ENCODE measurements at regions not wholly inside any gene's neighbourhood (a gene's known extent, or its start where the extent isn't known, plus 50 kb on each side); places are given as distances from the start of the nearest gene placed in this dataset.

DNA sequence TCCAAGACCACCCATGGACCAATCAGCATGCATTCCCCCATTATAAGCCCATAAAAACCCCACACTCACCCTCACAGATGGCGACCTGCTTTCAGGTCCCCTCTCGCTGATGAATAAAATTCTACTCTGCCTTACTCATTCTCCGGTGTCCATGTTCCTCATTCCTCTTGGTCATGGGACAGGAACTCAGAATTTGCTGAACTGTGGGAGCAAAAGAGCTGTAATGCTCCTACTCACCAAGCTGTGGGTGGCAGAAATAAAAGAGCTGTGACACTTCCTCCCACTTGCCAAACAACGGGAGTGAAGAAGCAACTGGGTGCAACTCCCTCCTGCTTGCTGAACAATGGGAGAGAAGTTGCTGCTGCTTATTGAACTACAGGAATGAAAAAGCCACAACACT is 168.5 kb upstream of the PCDH18 start:
- no peaks in the 10 kb centered on the region for H3K27me3 ChIP-seq (ENCODE audit: control insufficient read depth in 1 of 2, insufficient read depth in 2 of 2, low read length in 2 of 2)
- no peak overlapping the region for H3K9ac ChIP-seq (ENCODE audit: low read depth in 1 of 2, low read length in 2 of 2)
- no peak overlapping the region for H3K27ac ChIP-seq (ENCODE audit: low read depth, low read length)
- H3K4me3 ChIP-seq (ENCODE audit: low read depth in 1 of 2, low read length in 2 of 2) = no peak overlapping the region
- H3K4me1 ChIP-seq (ENCODE audit: control insufficient read depth in 1 of 2, insufficient read depth in 2 of 2, low read length in 2 of 2) = no peaks in the 10 kb centered on the region
- no peaks in the 10 kb centered on the region for H3K36me3 ChIP-seq (ENCODE audit: control insufficient read depth in 1 of 2, insufficient read depth in 2 of 2, low read length in 2 of 2)
- peaks cover 4 to 5% of the 10 kb centered on the region in 2 donors for H3K9me3 ChIP-seq (ENCODE audit: control insufficient read depth in 1 of 2, low read length in 2 of 2)

DNA sequence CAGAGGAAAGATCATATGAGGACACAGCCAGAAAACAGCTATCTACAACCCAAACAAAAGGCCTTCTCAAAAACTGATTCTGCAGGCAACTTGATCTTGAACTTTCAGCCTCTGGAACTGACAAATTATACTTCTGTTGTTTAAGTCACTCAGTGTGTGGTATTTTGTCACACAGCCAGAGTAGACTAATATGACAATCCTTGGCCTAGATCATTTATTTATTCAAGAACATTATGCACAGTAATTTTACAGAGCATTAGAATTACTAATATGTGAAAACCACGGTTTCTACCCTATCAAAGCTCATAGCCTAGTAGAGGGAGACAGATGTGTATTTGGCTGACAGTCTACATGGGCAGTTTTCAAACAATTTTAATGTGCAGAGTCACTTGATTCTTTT is 167.8 kb upstream of the PCDH18 start:
- no peak overlapping the region for H3K9ac ChIP-seq (ENCODE audit: low read depth in 1 of 2, low read length in 2 of 2)
- H3K4me1 ChIP-seq (ENCODE audit: control insufficient read depth in 1 of 2, insufficient read depth in 2 of 2, low read length in 2 of 2) = no peaks in the 10 kb centered on the region
- no peaks in the 10 kb centered on the region for H3K36me3 ChIP-seq (ENCODE audit: control insufficient read depth in 1 of 2, insufficient read depth in 2 of 2, low read length in 2 of 2)
- H3K27me3 ChIP-seq (ENCODE audit: control insufficient read depth in 1 of 2, insufficient read depth in 2 of 2, low read length in 2 of 2) = no peaks in the 10 kb centered on the region
- H3K27ac ChIP-seq (ENCODE audit: low read depth, low read length) = no peak overlapping the region
- H3K4me3 ChIP-seq (ENCODE audit: low read depth in 1 of 2, low read length in 2 of 2) = no peak overlapping the region
- peaks cover 4 to 5% of the 10 kb centered on the region in 2 donors for H3K9me3 ChIP-seq (ENCODE audit: control insufficient read depth in 1 of 2, low read length in 2 of 2)

GRCh38 chr4:137694138-137694537 is 161.8 kb upstream of the PCDH18 start:
- H3K27ac ChIP-seq (ENCODE audit: low read depth, low read length) = no peak overlapping the region
- H3K27me3 ChIP-seq (ENCODE audit: control insufficient read depth in 1 of 2, insufficient read depth in 2 of 2, low read length in 2 of 2) = no peaks in the 10 kb centered on the region
- no peaks in the 10 kb centered on the region for H3K9me3 ChIP-seq (ENCODE audit: control insufficient read depth in 1 of 2, low read length in 2 of 2)
- H3K9ac ChIP-seq (ENCODE audit: low read depth in 1 of 2, low read length in 2 of 2) = no peak overlapping the region
- no peak overlapping the region for H3K4me3 ChIP-seq (ENCODE audit: low read depth in 1 of 2, low read length in 2 of 2)
- H3K36me3 ChIP-seq (ENCODE audit: control insufficient read depth in 1 of 2, insufficient read depth in 2 of 2, low read length in 2 of 2) = no peaks in the 10 kb centered on the region
- H3K4me1 ChIP-seq (ENCODE audit: control insufficient read depth in 1 of 2, insufficient read depth in 2 of 2, low read length in 2 of 2) = no peaks in the 10 kb centered on the region

DNA sequence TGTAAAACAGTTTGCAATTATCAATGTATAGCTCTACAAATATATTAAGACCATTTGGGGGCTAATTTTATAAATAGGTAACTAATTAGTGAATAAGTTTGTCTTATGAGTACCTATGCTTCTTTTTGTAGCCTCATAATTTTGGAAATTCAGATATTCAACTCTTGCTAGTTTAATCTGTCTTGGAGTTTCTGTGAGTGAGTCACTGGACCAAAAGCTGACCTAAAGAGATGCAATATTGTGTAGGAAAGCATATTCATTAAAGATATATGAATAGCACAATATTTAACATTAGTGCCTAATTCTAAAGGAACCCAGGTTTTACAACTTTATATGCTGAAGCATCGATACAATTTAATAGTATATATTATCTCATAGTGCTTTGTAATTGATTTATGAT is 161.3 kb upstream of the PCDH18 start:
- Histone ChIP-seq H3K36me3 (ENCODE audit: control insufficient read depth in 1 of 2, insufficient read depth in 2 of 2, low read length in 2 of 2) (no peaks in the 10 kb centered on the region), H3K4me1 (ENCODE audit: control insufficient read depth in 1 of 2, insufficient read depth in 2 of 2, low read length in 2 of 2) (no peaks in the 10 kb centered on the region), H3K9ac (ENCODE audit: low read depth in 1 of 2, low read length in 2 of 2) (no peak overlapping the region), H3K27ac (ENCODE audit: low read depth, low read length) (no peak overlapping the region), H3K4me3 (ENCODE audit: low read depth in 1 of 2, low read length in 2 of 2) (no peak overlapping the region), H3K9me3 (ENCODE audit: control insufficient read depth in 1 of 2, low read length in 2 of 2) (no peaks in the 10 kb centered on the region), H3K27me3 (ENCODE audit: control insufficient read depth in 1 of 2, insufficient read depth in 2 of 2, low read length in 2 of 2) (no peaks in the 10 kb centered on the region)

- Histone ChIP-seq H3K4me3 (ENCODE audit: low read depth in 1 of 2, low read length in 2 of 2) (no peak overlapping the region), H3K36me3 (ENCODE audit: control insufficient read depth in 1 of 2, insufficient read depth in 2 of 2, low read length in 2 of 2) (no peaks in the 10 kb centered on the region), H3K9ac (ENCODE audit: low read depth in 1 of 2, low read length in 2 of 2) (no peak overlapping the region), H3K27me3 (ENCODE audit: control insufficient read depth in 1 of 2, insufficient read depth in 2 of 2, low read length in 2 of 2) (no peaks in the 10 kb centered on the region), H3K27ac (ENCODE audit: low read depth, low read length) (no peak overlapping the region), H3K9me3 (ENCODE audit: control insufficient read depth in 1 of 2, low read length in 2 of 2) (no peaks in the 10 kb centered on the region), H3K4me1 (ENCODE audit: control insufficient read depth in 1 of 2, insufficient read depth in 2 of 2, low read length in 2 of 2) (no peaks in the 10 kb centered on the region)
Observed at GRCh38 chr4:137692205-137692604, 159.9 kb upstream of the PCDH18 start.

DNA sequence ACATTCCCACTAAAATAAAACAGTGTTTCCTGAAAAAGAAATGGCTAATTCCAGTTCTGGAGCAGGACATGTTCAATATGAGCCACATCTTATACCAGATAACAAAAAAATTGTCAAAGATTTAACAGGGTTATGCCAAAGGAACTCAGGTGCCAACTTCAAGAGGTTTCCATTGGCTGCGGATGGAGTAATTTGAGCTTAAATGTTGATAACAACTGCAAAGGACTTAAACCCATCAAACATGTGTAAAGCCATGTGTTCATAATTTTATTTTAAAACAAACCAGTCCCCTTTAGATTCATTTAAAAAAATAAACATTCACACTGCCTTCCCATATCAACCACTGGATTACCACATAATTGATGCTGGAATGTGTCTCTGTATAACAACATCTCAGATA is 156.4 kb upstream of the PCDH18 start:
- Histone ChIP-seq H3K27ac (ENCODE audit: low read depth, low read length) (no peak overlapping the region), H3K4me3 (ENCODE audit: low read depth in 1 of 2, low read length in 2 of 2) (no peak overlapping the region), H3K4me1 (ENCODE audit: control insufficient read depth in 1 of 2, insufficient read depth in 2 of 2, low read length in 2 of 2) (no peaks in the 10 kb centered on the region), H3K36me3 (ENCODE audit: control insufficient read depth in 1 of 2, insufficient read depth in 2 of 2, low read length in 2 of 2) (no peaks in the 10 kb centered on the region), H3K9ac (ENCODE audit: low read depth in 1 of 2, low read length in 2 of 2) (no peak overlapping the region), H3K27me3 (ENCODE audit: control insufficient read depth in 1 of 2, insufficient read depth in 2 of 2, low read length in 2 of 2) (no peaks in the 10 kb centered on the region), H3K9me3 (ENCODE audit: control insufficient read depth in 1 of 2, low read length in 2 of 2) (no peaks in the 10 kb centered on the region)

DNA sequence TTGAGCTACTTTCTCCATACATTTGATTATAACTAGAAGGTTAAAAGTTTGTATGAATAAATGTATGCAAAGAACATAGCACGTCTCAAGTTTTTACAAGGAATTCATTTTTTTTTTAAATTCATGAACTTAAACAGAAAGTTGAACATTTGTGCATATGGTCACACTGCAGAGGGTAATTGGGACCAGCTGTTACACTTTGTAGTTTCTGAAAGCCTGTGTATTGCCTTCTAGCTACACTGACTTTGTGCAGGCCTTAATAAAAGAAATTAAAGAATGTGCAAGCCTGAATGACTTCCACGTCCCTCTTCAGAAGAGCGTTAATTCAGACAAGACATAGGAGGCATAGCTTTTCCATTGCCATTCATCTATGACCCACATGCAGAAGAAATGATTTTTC is 153.1 kb upstream of the PCDH18 start:
- H3K36me3 ChIP-seq (ENCODE audit: control insufficient read depth in 1 of 2, insufficient read depth in 2 of 2, low read length in 2 of 2) = no peaks in the 10 kb centered on the region
- H3K27me3 ChIP-seq (ENCODE audit: control insufficient read depth in 1 of 2, insufficient read depth in 2 of 2, low read length in 2 of 2) = no peaks in the 10 kb centered on the region
- H3K9ac ChIP-seq (ENCODE audit: low read depth in 1 of 2, low read length in 2 of 2) = no peak overlapping the region
- H3K27ac ChIP-seq (ENCODE audit: low read depth, low read length) = no peak overlapping the region
- no peaks in the 10 kb centered on the region for H3K9me3 ChIP-seq (ENCODE audit: control insufficient read depth in 1 of 2, low read length in 2 of 2)
- H3K4me1 ChIP-seq (ENCODE audit: control insufficient read depth in 1 of 2, insufficient read depth in 2 of 2, low read length in 2 of 2) = no peaks in the 10 kb centered on the region
- H3K4me3 ChIP-seq (ENCODE audit: low read depth in 1 of 2, low read length in 2 of 2) = no peak overlapping the region

DNA sequence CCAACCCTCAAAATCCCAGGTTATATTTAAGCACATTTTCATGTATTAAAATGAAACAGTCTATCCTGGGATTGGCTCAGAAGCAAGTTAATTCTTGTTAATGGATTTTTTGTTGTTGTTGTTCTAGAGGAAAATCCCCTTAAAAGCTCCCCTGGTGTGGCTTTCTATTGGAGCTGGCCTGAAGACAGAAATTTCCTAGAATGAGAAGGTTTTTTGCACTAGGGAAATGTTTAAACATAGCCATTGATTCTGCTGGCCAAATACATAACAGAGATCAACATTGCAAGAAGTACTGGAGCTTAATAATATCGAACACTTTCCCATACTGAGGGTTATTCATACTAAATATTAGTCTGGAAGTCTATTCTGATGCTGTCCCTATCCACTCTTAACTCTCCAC is 148.8 kb upstream of the PCDH18 start:
- Histone ChIP-seq H3K27me3 (ENCODE audit: control insufficient read depth in 1 of 2, insufficient read depth in 2 of 2, low read length in 2 of 2) (no peaks in the 10 kb centered on the region), H3K9me3 (ENCODE audit: control insufficient read depth in 1 of 2, low read length in 2 of 2) (no peaks in the 10 kb centered on the region), H3K4me3 (ENCODE audit: low read depth in 1 of 2, low read length in 2 of 2) (no peak overlapping the region), H3K36me3 (ENCODE audit: control insufficient read depth in 1 of 2, insufficient read depth in 2 of 2, low read length in 2 of 2) (no peaks in the 10 kb centered on the region), H3K27ac (ENCODE audit: low read depth, low read length) (no peak overlapping the region), H3K4me1 (ENCODE audit: control insufficient read depth in 1 of 2, insufficient read depth in 2 of 2, low read length in 2 of 2) (no peaks in the 10 kb centered on the region), H3K9ac (ENCODE audit: low read depth in 1 of 2, low read length in 2 of 2) (no peak overlapping the region)

GRCh38 chr4:137678796-137679195 is 146.5 kb upstream of the PCDH18 start:
- Histone ChIP-seq H3K27ac (ENCODE audit: low read depth, low read length) (no peak overlapping the region), H3K9me3 (ENCODE audit: control insufficient read depth in 1 of 2, low read length in 2 of 2) (no peaks in the 10 kb centered on the region)

GRCh38 chr4:137677863-137678262 is 145.6 kb upstream of the PCDH18 start:
- Histone ChIP-seq H3K4me3 (ENCODE audit: low read depth in 1 of 2, low read length in 2 of 2) (no peak overlapping the region), H3K9ac (ENCODE audit: low read depth in 1 of 2, low read length in 2 of 2) (no peak overlapping the region), H3K27ac (ENCODE audit: low read depth, low read length) (no peak overlapping the region), H3K36me3 (ENCODE audit: control insufficient read depth in 1 of 2, insufficient read depth in 2 of 2, low read length in 2 of 2) (no peaks in the 10 kb centered on the region), H3K4me1 (ENCODE audit: control insufficient read depth in 1 of 2, insufficient read depth in 2 of 2, low read length in 2 of 2) (no peaks in the 10 kb centered on the region), H3K27me3 (ENCODE audit: control insufficient read depth in 1 of 2, insufficient read depth in 2 of 2, low read length in 2 of 2) (no peaks in the 10 kb centered on the region), H3K9me3 (ENCODE audit: control insufficient read depth in 1 of 2, low read length in 2 of 2) (no peaks in the 10 kb centered on the region)

More at GRCh38 chr4:137678796-137679195, 146.5 kb upstream of the PCDH18 start:
- H3K9ac ChIP-seq (ENCODE audit: low read depth in 1 of 2, low read length in 2 of 2) = no peak overlapping the region
- H3K4me1 ChIP-seq (ENCODE audit: control insufficient read depth in 1 of 2, insufficient read depth in 2 of 2, low read length in 2 of 2) = no peaks in the 10 kb centered on the region
- no peak overlapping the region for H3K4me3 ChIP-seq (ENCODE audit: low read depth in 1 of 2, low read length in 2 of 2)
- H3K27me3 ChIP-seq (ENCODE audit: control insufficient read depth in 1 of 2, insufficient read depth in 2 of 2, low read length in 2 of 2) = no peaks in the 10 kb centered on the region
- H3K36me3 ChIP-seq (ENCODE audit: control insufficient read depth in 1 of 2, insufficient read depth in 2 of 2, low read length in 2 of 2) = no peaks in the 10 kb centered on the region

DNA sequence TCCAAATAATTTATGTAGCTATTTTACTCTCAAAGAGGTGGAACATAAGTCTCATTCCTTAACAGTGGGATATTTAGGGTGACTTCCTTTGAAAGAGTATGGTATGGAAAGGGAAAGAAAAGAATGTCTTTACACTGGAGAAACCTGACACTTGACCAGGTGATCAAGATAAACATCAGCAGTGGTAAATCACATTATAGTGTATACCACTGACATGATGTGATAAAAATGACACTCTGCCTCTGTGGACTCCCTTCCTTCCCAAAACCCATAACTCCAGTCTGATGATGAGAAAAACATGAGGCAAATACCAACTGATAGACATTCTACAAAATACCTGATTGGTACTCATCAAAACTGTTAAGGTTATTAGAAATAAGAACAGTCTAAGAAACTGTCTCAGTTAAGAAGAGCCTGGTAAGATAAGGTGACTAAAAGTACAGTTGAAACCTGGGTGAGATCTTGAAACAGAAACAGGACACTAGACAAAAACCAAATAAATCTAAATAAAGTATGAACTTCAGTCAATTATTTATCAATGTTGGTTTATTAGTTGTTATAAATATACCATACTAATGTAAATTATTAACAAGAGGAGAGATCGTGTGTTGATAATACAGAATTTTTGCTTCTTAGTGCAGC is 144.2 kb upstream of the PCDH18 start:
- H3K9ac ChIP-seq (ENCODE audit: low read depth in 1 of 2, low read length in 2 of 2) = no peak overlapping the region
- no peaks in the 10 kb centered on the region for H3K36me3 ChIP-seq (ENCODE audit: control insufficient read depth in 1 of 2, insufficient read depth in 2 of 2, low read length in 2 of 2)
- no peak overlapping the region for H3K4me3 ChIP-seq (ENCODE audit: low read depth in 1 of 2, low read length in 2 of 2)
- no peaks in the 10 kb centered on the region for H3K4me1 ChIP-seq (ENCODE audit: control insufficient read depth in 1 of 2, insufficient read depth in 2 of 2, low read length in 2 of 2)
- H3K27me3 ChIP-seq (ENCODE audit: control insufficient read depth in 1 of 2, insufficient read depth in 2 of 2, low read length in 2 of 2) = no peaks in the 10 kb centered on the region
- no peak overlapping the region for H3K27ac ChIP-seq (ENCODE audit: low read depth, low read length)
- H3K9me3 ChIP-seq (ENCODE audit: control insufficient read depth in 1 of 2, low read length in 2 of 2) = no peaks in the 10 kb centered on the region

Data from duodenal mucosa (tissue), 2 donors.